ENCODE measurements at regions not wholly inside any gene's neighbourhood (a gene's known extent, or its start where the extent isn't known, plus 50 kb on each side); places are given as distances from the start of the nearest gene placed in this dataset.

DNA sequence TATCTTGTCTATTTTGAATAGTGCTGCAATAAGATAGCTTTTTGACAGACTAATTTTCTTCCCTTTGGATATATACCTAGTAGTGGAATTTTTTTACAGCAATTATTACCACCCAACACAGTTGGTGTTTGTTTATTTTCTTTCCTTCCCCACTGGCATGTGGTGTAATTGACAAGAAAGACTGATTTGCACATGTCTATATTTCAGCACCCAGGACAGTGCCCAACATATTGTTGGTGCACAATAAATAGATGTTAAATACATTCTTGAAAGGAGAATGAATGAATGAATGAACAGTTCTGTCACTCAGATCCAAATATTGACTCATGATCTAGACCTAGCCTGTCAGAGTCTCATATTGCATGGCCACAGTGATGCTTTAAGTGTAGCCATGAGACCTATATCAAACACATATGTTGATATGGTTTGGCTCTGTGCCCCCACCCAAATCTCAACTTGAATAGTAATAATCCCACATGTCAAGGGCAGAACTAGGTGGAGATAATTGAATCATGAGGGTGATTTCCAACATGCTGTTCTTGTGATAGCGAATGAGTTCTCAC, 538.2 kb downstream of the NYAP2 start:
- DNase-seq (ENCODE audit: low spot score) = no peak

GRCh38 chr2:225932811-225933413, 533.4 kb downstream of the NYAP2 start:
- no peak for DNase-seq (ENCODE audit: low spot score)

DNA sequence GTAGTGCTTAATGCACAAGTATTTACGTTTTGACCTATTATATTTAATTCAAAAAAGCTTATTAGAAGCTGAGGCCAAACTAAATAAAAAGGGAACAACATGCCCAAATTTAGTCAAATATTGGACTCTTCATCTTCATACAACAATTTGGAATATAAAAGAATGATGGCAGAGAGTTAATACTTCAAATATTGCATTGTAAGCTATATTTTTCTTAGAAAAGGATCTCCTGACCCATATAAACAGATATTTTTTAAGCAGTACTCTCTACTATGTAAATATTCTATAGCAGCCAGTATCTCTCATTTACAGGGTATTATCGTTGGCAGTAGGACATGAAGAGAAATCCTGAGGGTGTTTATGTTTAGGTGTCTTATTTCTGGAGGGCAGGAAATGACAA, 531.2 kb downstream of the NYAP2 start:
- DNase-seq (ENCODE audit: low spot score) = no peak

DNA sequence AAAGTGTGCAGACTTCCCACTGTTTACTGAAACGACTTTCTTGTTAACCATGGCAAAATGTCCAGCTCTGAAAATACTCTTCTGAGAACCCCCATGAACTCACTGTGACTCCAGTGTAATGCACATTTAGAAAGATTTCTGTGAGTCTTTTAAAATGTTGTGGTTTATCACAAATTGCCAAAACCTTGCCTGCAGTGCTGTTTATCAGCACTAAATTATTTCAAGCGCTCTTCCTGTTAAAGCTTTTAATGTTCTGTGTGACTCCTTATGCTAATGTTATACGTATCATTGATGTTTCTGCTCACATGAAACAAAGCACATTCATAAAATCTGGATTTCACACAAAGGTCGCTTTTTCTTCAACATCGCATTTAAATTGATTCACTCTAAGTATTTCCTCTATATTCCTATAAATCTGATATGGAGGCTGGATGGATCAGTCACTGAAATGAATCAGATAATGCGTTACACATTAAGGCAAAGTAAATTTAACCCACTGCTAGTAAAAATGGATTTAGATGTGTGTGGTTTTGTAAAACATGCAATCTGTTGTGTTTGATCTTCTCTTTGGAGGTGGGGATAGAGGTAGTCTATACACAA, 521.2 kb downstream of the NYAP2 start:
- peak; percentile 1 for DNase-seq (ENCODE audit: low spot score)

GRCh38 chr2:225916692-225917091, 517.2 kb downstream of the NYAP2 start:
- DNase-seq (ENCODE audit: low spot score) = no peak

DNA sequence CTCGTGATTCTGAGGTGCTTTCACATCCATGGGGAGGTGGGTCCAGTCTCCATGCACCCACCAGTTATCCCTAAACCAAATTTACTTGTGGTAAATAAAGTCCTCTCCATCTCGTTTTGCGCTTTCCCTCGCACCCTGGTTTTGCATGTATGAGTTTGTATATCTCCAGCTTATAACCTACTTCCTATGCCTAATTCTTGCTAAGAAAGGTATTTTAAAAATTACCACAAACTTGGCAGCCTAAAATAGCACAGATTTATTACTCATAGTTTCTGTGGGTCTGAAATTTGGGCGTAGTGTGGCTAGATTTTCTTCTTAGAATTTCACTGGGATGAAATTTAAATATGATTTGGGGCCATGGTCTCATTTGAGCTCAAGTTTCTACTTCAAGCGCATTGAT, 511.5 kb downstream of the NYAP2 start:
- no peak for DNase-seq (ENCODE audit: low spot score)

GRCh38 chr2:225895126-225895525, 495.6 kb downstream of the NYAP2 start:
- DNase-seq (ENCODE audit: low spot score) = no peak

DNA sequence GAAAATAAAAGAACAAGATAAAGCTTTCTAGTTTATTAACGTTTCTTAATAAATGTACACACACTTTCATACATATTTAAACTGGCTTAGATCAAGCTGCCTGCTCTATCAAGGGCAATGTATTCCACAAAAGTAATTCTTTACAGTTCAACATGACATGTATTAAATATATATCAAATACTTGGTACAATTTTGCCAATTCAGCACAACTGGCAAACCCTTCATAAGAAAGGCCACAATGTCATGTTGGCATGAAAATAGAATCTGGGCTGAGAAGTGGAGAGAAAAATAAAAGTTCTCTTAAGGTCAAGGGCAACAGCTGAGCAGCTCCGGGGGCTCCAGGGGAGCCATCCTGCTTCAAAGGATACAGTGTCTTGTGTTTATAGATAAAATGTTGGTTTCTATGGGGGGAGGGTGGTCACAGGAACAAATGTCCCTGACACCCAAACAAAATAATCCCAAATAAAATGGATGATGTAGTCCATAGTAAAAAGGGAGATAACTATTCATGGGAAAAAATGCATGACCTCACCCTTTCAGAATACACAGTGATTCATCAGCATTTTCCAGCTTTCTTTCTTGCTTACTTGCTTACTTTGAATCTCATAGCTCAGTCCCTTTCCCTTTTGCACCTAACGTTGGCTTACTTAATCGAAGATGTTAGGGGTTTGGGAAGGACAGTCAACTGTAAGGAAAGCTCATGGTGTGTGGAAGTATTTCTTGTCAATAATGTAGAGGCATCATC, 494.9 kb downstream of the NYAP2 start:
- peak; percentile 19 for DNase-seq (ENCODE audit: low spot score)

- DNase-seq (ENCODE audit: low spot score) = no peak
Measured at GRCh38 chr2:225893151-225893550, 493.6 kb downstream of the NYAP2 start.

DNA sequence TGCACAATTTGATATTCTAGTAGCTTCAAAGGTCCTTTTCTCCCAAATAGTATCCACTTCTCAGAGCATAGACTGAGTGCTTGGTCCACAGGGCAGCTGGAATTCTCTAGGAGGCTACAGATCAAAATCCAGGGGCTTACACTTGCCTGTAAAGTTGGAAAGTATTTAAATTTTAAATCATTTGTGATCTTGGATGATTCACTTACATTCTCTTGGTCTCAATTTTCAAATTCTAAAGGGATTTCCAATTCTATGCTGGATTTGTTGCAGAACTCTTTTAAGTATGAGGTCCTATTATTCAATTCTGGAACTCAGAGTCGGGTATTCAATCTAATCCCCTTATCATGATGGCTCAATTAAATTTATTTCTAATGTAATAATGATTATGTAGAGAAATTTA, 492.3 kb downstream of the NYAP2 start:
- no peak for DNase-seq (ENCODE audit: low spot score)

DNA sequence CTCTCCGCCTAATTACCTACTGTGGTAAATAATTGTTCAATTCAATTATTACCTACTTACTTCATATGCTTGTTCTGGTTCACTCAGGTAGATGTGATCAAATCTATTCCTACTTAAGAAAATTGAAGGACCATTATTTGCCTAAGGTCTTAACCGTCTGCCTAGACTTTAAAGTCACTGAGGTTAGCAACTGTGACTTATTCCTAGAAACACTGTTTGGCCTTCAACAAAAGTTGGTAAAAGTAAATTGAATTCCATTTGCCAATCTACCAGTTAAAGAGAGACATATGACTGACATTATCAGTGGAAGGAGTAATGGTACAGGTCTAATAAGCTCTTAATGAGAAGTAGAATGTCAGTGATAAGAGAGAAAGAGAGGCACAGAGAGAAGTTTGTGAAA, 491.5 kb downstream of the NYAP2 start:
- DNase-seq (ENCODE audit: low spot score) = no peak

- DNase-seq (ENCODE audit: low spot score) = peak; percentile 61
Measured at GRCh38 chr2:225889452-225889851, 489.9 kb downstream of the NYAP2 start.

- DNase-seq (ENCODE audit: low spot score) = no peak
Measured at GRCh38 chr2:225867071-225867470, 467.6 kb downstream of the NYAP2 start.

GRCh38 chr2:225865468-225865867, 466.0 kb downstream of the NYAP2 start:
- DNase-seq (ENCODE audit: low spot score) = no peak

- DNase-seq (ENCODE audit: low spot score) = no peak
Measured at GRCh38 chr2:225864394-225864793, 464.9 kb downstream of the NYAP2 start.

GRCh38 chr2:225842939-225843338, 443.4 kb downstream of the NYAP2 start:
- DNase-seq (ENCODE audit: low spot score) = no peak

DNA sequence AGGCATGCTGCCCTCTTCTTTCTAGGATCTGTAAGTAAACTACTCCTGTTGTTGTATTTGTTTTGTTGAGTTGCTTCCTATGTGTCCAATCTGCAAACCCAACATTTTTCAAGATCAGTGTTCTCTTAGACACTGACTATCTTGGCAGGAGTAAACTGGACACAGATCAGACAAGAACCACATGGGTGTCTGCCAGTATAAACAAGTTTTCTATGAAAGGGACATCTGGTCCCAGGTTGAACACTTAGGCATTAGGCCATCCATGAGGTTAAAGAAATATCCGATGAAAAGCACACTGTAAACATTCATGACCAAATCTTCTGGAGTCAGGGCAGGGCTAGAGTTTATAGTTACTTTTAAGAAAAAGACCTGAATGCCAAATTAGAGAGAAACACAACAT, 441.8 kb downstream of the NYAP2 start:
- no peak for DNase-seq (ENCODE audit: low spot score)

GRCh38 chr2:225837328-225837727, 437.8 kb downstream of the NYAP2 start:
- no peak for DNase-seq (ENCODE audit: low spot score)

DNA sequence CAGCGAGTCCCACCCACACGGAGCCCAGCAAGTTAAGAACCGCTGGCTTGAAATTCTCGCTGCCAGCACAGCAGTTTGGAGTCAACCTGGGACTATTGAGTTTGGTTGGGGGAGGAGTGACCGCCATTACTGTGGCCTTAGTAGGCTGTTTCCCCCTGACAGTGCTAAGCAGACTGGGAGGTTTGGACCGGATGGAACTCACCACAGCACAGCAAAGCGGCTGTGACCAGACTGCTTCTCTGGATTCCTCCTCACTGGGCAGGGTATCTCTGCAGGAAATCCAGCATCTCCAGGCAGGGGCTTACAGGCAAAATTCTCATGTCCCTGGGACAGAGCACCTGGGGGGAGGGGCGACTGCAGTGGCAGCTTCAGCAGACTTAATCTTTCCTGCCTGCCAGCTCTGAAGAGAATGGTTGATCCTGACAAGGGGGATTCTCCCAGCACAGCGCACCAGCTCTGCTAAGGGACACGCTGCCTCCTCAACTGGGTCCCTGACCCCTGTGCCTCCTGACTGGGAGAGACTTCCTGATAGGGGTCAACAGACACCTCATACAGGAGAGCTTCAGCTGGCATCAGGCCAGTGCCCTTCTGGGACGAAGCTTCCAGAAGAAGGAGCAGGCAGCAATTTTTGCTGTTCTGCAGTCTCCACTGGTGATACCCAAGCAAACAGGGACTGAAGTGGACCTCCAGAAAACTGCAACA, 425.4 kb downstream of the NYAP2 start:
- no peak for DNase-seq (ENCODE audit: low spot score)

- no peak for DNase-seq (ENCODE audit: low spot score)
Measured at GRCh38 chr2:225821351-225821750, 421.8 kb downstream of the NYAP2 start.

GRCh38 chr2:225820826-225821225, 421.3 kb downstream of the NYAP2 start:
- no peak for DNase-seq (ENCODE audit: low spot score)

- no peak for DNase-seq (ENCODE audit: low spot score)
Measured at GRCh38 chr2:225814554-225814953, 415.0 kb downstream of the NYAP2 start.

GRCh38 chr2:225806105-225806504, 406.6 kb downstream of the NYAP2 start:
- DNase-seq (ENCODE audit: low spot score) = no peak

Measured in LoVo (cell line).